OCI-LY7 (cell line): ENCODE measurements at regions not wholly inside any gene's neighbourhood (a gene's known extent, or its start where the extent isn't known, plus 50 kb on each side); places are given as distances from the start of the nearest gene placed in this dataset.
"Not testable (repeated sequence)": the region's sequence is repeated elsewhere in the genome, so short reads cannot be mapped to it uniquely, and the experiment has no call there.

Source experiments
- BruUV-seq: library from RNA; stranded (reverse); fragments of 400-500 nt; replicated peaks from 2 replicates; lab custom pipeline; 2021; lab: Mats Ljungman, UMichigan
- CTCF ChIA-PET: fragments of 300-600 bp; sonication (Branson Sonifier 250); formaldehyde crosslinking; loops from one replicate; lab custom pipeline; 2022; ENCODE audit warnings: antibody characterized with exemption; ENCODE audit not compliant: unreplicated experiment; lab: Charles Lee
- POLR2A ChIA-PET: fragments of 300-600 bp; sonication (Branson Sonifier 250); formaldehyde crosslinking; loops from one replicate; lab custom pipeline; 2022; ENCODE audit warnings: antibody characterized with exemption; lab: Charles Lee
- DNase-seq: peaks from one replicate; pipeline ENCODE4 v3.0.0-alpha.2; 2015; ENCODE audit warnings: low spot score
- H2AFZ ChIP-seq: fragments of 200-600 bp; sonication (generic), shearing (Covaris generic); 2 replicates; pipeline ENCODE4 v1.6.1; 2014; ENCODE audit warnings: mild to moderate bottlenecking, antibody characterized with exemption, low read length, moderate library complexity
- H3K27ac ChIP-seq: fragments of 200-600 bp; sonication (generic); 2 replicates; pipeline ENCODE4 v1.5.1; 2014; ENCODE audit warnings: mixed run types, low read depth, mild to moderate bottlenecking, moderate library complexity, low read length, inconsistent platforms; ENCODE audit not compliant: poor library complexity, severe bottlenecking
- H3K36me3 ChIP-seq: fragments of 200-600 bp; sonication (generic); 2 replicates; pipeline ENCODE4 v1.6.1; 2014; ENCODE audit warnings: mild to moderate bottlenecking, antibody characterized with exemption, low read length, moderate library complexity, mixed read lengths; ENCODE audit not compliant: insufficient read depth
- H3K4me1 ChIP-seq: fragments of 200-600 bp; sonication (generic); 2 replicates; pipeline ENCODE4 v1.5.1; 2014; ENCODE audit warnings: mild to moderate bottlenecking, low read length; ENCODE audit not compliant: insufficient read depth, poor library complexity, severe bottlenecking
- H3K4me2 ChIP-seq: fragments of 200-600 bp; sonication (generic); 2 replicates; pipeline ENCODE4 v1.6.1; 2014; ENCODE audit warnings: mild to moderate bottlenecking, low read length
- H3K4me3 ChIP-seq: fragments of 200-600 bp; sonication (generic); 2 replicates; pipeline ENCODE4 v1.5.1; 2014; ENCODE audit warnings: mild to moderate bottlenecking, low read depth, low read length; ENCODE audit not compliant: poor library complexity, severe bottlenecking
- H3K79me2 ChIP-seq: fragments of 200-600 bp; sonication (generic); 2 replicates; pipeline ENCODE4 v1.6.1; 2016; ENCODE audit warnings: low read depth, mild to moderate bottlenecking, low read length, moderate library complexity, mixed read lengths; ENCODE audit not compliant: insufficient read depth
- H3K9me2 ChIP-seq: fragments of 200-600 bp; sonication (generic); 2 replicates; pipeline ENCODE4 v1.6.1; 2016; ENCODE audit warnings: mild to moderate bottlenecking, low read length, mixed read lengths; ENCODE audit not compliant: insufficient read depth
- H3K9me3 ChIP-seq: fragments of 200-600 bp; sonication (generic); 2 replicates; pipeline ENCODE4 v1.6.1; 2014; ENCODE audit warnings: mild to moderate bottlenecking, mixed run types, low read length, mixed read lengths
- H4K20me1 ChIP-seq: fragments of 200-600 bp; sonication (generic); 2 replicates; pipeline ENCODE4 v1.6.1; 2014; ENCODE audit warnings: mild to moderate bottlenecking, antibody characterized with exemption, low read length, moderate library complexity, mixed read lengths; ENCODE audit not compliant: insufficient read depth
- EZH2phosphoT487 ChIP-seq: fragments of 200-600 bp; sonication (generic); IDR thresholded peaks from 2 replicates; pipeline ENCODE4 v1.6.1; 2018; ENCODE audit warnings: low read depth, borderline replicate concordance, mild to moderate bottlenecking, mixed run types, antibody characterized with exemption, low read length, moderate library complexity, mixed read lengths
- intact Hi-C: fragments of 100-400 bp; cut with micrococcal nuclease; formaldehyde crosslinking; loops from one replicate; pipeline ENCODE4 v1.10.0; 2022; ENCODE audit not compliant: unreplicated experiment
- TF ChIP-seq, protein P1 (sequence below): fragments of 200-600 bp; sonication (generic); conservative IDR thresholded peaks from 2 replicates; pipeline ENCODE4 v1.5.1; 2014; ENCODE audit warnings: mild to moderate bottlenecking, antibody characterized with exemption, low read length, moderate library complexity, mixed read lengths

DNA sequence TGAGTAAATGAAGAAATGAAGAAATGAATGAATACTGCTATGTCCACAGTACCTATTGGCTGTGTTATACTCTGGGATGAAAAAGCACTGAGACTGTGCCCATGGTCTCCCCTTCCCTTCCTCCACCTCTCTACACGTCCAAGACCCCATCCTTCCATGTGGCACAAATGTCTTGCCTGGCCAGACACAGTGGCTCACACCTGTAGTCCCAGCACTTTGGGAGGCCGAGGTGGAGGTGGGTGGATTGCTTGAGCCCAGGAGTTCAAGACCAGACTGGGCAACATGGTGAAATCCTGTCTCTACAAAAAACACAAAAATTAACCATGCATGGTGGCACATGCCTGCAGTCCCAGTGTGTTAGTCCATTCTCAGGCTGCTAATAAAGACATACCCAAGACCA lies 200.1 kb downstream of the FAM43A start:
- TF ChIP-seq, protein P1, sequence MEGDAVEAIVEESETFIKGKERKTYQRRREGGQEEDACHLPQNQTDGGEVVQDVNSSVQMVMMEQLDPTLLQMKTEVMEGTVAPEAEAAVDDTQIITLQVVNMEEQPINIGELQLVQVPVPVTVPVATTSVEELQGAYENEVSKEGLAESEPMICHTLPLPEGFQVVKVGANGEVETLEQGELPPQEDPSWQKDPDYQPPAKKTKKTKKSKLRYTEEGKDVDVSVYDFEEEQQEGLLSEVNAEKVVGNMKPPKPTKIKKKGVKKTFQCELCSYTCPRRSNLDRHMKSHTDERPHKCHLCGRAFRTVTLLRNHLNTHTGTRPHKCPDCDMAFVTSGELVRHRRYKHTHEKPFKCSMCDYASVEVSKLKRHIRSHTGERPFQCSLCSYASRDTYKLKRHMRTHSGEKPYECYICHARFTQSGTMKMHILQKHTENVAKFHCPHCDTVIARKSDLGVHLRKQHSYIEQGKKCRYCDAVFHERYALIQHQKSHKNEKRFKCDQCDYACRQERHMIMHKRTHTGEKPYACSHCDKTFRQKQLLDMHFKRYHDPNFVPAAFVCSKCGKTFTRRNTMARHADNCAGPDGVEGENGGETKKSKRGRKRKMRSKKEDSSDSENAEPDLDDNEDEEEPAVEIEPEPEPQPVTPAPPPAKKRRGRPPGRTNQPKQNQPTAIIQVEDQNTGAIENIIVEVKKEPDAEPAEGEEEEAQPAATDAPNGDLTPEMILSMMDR, result no peak
- TF ChIP-seq EZH2phosphoT487, result no peak
- peaks cover 10% of the 10 kb centered on the region; the same call in 1 of the 2 replicates for H3K9me3 ChIP-seq
- H3K4me3 ChIP-seq, result no peak overlapping the region
- no peak overlapping the region for H3K4me2 ChIP-seq
- ChIA-PET POLR2A (no interaction called here), CTCF (no interaction called here)
- H4K20me1 ChIP-seq, result no peaks in the 10 kb centered on the region
- no peaks in the 10 kb centered on the region for H3K36me3 ChIP-seq
- no peaks in the 10 kb centered on the region for H3K9me2 ChIP-seq
- no peak for DNase-seq
- H3K27ac ChIP-seq, result no peak overlapping the region
- H3K4me1 ChIP-seq, result no peaks in the 10 kb centered on the region
- intact Hi-C loops, result no loop called here
- H3K79me2 ChIP-seq, result no peaks in the 10 kb centered on the region
- H2AFZ ChIP-seq, result no peak overlapping the region
- no TSS peak for BruUV-seq

DNA sequence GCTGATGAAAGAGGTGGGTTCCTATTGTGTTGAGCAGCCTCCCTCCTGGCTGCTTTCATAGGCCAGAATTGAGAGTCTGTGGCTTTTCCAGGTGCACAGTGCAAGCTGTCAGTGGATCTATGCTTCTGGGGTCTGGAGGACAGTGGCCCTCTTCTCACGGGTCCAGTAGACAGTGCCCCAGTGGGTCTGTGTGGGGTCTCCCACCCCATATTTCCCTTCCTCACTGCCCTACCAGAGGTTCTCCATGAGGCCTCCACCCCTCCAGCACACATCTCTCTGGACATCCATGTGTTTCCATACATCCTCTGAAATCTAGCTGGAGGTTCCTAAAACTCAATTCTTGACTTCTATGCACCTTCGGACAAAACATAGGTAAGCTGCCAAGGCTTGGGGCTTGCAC lies 201.2 kb downstream of the FAM43A start:
- no peak overlapping the region for H3K4me3 ChIP-seq
- H4K20me1 ChIP-seq, result no peaks in the 10 kb centered on the region
- H3K79me2 ChIP-seq, result no peaks in the 10 kb centered on the region
- intact Hi-C loops, result no loop called here
- H3K9me3 ChIP-seq, result peaks cover 10% of the 10 kb centered on the region; the same call in 1 of the 2 replicates
- no peak overlapping the region for H3K27ac ChIP-seq
- DNase-seq, result no peak
- BruUV-seq, result no TSS peak
- H3K36me3 ChIP-seq, result no peaks in the 10 kb centered on the region
- no peaks in the 10 kb centered on the region for H3K4me1 ChIP-seq
- TF ChIP-seq EZH2phosphoT487, result no peak
- TF ChIP-seq, protein P1, result no peak
- no peak overlapping the region for H2AFZ ChIP-seq
- H3K4me2 ChIP-seq, result no peak overlapping the region
- POLR2A ChIA-PET, result no interaction called here
- H3K9me2 ChIP-seq, result no peaks in the 10 kb centered on the region
- CTCF ChIA-PET, result no interaction called here

DNA sequence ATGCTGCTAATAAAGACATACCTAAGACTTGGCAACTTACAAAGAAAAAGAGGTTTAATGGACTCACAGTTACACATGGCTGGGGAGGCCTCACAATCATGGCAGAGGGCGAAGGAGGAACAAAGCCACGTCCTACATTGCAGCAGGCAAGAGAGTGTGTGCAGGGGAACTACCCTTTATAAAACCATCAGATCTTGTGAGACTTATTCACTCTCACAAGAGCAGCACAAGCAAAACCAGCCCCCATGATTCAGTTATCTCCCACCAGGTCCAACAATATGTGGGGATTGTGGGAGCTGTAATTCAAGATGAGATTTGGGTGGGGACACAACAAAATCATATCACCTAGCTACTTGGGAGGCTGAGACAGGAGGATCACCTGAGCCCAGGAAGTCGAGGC lies 202.4 kb downstream of the FAM43A start:
- H3K4me1 ChIP-seq, H3K27ac ChIP-seq, intact Hi-C loops, H3K36me3 ChIP-seq, H3K4me2 ChIP-seq, H3K9me2 ChIP-seq, H2AFZ ChIP-seq, H3K79me2 ChIP-seq, POLR2A ChIA-PET, BruUV-seq, H3K4me3 ChIP-seq, H4K20me1 ChIP-seq, CTCF ChIA-PET, DNase-seq: not testable (repeated sequence)
- H3K9me3 ChIP-seq, result peaks cover 10% of the 10 kb centered on the region; the same call in 1 of the 2 replicates
